NCI-H1694 treated with DMSO at 0.1 percent for 48 hours (cell line): ENCODE measurements at regions not wholly inside any gene's neighbourhood (a gene's known extent, or its start where the extent isn't known, plus 50 kb on each side); places are given as distances from the start of the nearest gene placed in this dataset.
"Not testable (repeated sequence)": the region's sequence is repeated elsewhere in the genome, so short reads cannot be mapped to it uniquely, and the experiment has no call there.

Source experiments
- DNase-seq: peaks from one replicate; lab custom pipeline; 2025; lab: John Stamatoyannopoulos, UW

GRCh38 chr16:76984196-76984595 is 206.8 kb upstream of the MON1B start:
- no peak for DNase-seq

GRCh38 chr16:76985392-76986045 is 205.5 kb upstream of the MON1B start:
- DNase-seq = no peak

DNA sequence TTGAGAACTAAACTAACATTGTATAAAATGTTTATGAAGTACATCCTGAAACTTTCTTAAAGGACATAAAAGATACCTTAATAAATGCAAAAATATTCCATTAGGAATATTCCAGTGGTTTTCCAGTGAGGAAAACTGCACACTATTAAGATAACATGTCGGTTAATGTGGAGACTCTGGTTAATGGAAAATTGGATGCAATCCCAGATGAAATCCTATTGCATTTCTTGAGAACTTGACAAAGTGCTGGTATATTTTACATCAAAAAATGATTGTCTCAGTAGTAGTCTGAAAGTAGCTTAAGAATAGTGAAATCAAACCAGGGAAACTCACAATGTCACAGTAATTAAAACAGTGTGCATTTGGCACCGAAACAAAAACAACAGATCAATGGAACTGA is 202.5 kb upstream of the MON1B start:
- DNase-seq = no peak

DNA sequence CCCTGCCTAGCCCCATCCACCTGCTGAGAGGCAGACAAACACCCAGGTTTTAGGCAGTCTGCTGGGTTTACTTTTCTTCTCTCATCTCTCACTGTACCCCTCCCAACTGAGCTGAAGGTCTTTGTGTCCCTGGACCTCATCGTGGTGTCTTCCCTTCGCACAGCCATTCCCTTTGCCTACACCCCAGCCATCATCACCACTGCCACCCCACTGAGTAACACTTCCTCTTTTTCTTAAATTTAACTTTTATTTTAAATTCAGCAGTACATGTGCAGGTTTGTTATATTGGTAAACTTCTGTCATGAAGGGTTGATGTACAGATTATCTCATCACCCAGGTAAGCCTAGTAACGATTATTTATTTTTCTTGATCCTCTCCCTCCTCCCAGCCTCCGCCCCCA is 188.3 kb upstream of the MON1B start:
- no peak for DNase-seq

- DNase-seq = no peak
Observed at GRCh38 chr16:77009453-77009852, 181.5 kb upstream of the MON1B start.

DNA sequence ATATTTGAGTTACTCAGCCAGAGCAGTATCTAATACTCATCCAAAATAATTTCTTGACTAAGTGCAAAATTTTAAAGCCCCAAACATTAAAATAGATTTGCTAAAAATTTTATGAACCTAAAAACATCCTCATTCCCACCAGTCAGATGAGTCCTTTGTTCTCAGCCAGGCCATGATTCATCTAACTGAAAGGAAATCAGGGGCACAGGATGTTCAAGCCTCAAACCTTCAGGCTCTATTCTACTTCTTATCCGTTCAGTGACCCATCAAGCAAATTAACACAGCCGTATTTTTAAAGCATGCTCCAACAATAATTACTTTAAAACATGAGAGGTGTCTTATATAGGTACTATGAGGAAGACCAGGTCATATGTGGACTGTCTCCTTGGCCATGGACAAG is 176.5 kb upstream of the MON1B start:
- DNase-seq = no peak

- DNase-seq = no peak
Observed at GRCh38 chr16:77030600-77030999, 160.4 kb upstream of the MON1B start.

DNA sequence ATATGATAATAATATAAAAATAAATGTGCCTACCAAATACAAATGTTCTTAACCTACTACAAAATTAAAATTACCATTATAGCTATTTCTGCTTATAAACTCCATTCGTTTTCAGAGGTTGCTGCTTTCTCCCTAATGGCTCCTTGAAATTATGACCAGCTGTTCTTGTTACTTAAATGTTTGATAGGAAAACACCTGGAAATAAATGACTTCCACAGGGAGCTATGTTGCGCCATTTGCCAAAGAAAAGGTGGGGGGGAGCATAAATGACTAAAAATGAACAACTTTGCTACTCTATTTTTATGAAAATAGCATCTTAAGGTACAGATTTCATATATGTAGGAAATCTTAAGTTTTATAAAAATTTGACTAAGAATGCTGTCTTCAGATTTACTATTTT is 157.5 kb upstream of the MON1B start:
- no peak for DNase-seq

GRCh38 chr16:77035361-77035760 is 155.6 kb upstream of the MON1B start:
- DNase-seq = no peak

- DNase-seq = no peak
Observed at GRCh38 chr16:77037696-77038347, 153.2 kb upstream of the MON1B start.

- no peak for DNase-seq
Observed at GRCh38 chr16:77041468-77041867, 149.5 kb upstream of the MON1B start.

- DNase-seq = peak; percentile 50
Observed at GRCh38 chr16:77043076-77043475, 147.9 kb upstream of the MON1B start.

DNA sequence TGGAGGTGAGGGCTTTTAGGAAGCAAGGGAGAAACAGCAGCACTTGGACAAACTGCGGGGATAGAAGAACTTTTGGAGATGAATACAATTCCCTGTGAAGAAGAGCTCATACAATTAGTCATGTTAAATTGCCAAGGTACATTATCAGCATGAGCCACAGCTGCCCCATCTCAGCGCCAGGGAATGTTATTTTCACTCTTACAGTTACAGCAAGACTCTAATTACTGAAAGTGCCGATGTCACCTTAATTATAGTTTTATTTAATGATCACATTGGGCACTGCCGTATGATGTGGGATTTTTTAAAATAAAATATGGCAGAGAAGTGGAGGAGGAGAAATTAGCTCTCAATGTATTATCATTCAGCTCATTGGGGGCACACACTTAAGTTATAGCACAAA is 144.8 kb upstream of the MON1B start:
- DNase-seq = no peak

DNA sequence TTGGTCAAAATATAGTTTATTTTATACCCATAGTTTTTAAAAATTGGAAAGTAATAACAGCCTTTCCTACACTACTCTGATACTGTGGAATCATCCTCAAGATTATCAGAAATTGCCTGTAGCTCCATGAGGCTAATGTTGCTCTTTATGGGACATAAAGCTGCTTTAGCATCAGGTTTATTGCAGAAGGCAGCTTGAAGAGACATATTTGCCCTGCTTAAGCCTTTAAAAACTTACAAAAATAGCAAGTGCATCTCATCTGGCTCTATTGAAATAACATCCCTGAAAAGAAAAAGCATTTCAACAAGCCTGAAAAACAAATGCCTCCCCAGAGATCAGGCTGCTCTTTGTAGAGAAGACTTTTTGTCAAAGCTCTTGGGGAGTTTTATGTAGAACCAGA is 142.9 kb upstream of the MON1B start:
- DNase-seq = no peak

DNA sequence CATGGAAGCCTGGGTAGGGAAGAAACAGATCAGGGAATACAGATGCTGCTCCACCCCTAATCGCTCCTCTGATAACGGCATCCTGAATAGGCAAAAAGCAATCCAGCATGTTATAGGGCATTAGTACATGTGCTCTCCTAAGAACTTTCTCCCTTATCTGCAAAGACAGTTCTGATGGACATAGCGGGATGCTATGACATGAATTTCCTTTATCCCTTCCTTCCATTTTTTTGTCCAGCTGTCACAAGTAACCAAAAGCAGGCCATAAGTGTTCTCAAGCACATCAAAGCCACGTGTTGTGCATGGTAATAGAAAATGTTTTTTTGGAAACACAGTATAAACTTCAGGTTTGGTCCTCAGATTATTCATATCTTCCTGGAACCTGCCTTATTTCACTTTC is 141.4 kb upstream of the MON1B start:
- no peak for DNase-seq

DNA sequence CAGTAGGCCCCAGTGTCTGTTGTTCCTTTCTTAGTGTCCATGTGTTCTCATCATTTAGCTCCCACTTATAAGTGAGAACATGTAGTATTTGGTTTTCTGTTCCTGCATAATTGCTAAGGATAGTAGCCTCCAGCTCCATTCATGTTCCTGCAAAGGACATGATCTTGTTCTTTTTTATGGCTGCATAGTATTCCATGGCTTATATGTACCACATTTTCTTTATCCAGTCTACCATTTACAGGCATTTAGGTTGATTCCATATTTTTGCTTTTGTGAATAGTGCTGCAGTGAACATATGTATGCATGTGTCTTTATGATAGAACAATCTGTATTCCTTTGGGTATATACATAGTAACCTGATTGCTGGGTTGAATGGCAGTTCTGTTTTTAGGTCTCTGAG is 134.4 kb upstream of the MON1B start:
- DNase-seq = not testable (repeated sequence)

DNA sequence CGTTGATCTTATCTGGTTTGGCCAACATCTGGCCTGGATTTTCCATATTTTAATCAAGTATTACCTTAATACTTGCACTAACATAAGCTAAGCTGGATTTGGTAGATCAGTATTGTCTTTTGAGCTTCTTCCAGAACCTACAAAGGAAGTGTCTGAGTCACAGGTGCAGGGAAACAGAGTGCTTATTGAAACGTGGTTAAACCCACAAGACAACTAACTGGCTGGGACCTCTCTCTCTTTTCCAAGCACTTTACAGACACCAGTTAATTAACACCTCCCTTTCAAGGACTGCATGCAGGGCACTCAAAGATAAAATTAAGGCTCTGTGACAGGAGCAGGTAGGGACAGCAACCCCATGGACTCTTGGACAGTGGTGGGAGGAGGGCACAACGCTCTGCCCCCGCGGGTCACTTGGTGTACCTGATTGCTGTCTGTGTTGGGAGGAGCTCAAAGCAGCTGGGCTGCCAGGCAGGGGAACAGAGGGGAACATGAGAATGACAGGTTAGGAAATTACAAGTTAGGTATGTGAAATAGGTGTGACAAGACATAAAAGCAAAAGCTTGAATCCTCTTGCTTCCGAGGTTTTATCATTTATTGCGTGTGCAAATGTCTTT is 133.7 kb upstream of the MON1B start:
- DNase-seq = no peak

- no peak for DNase-seq
Observed at GRCh38 chr16:77059446-77059845, 131.5 kb upstream of the MON1B start.

DNA sequence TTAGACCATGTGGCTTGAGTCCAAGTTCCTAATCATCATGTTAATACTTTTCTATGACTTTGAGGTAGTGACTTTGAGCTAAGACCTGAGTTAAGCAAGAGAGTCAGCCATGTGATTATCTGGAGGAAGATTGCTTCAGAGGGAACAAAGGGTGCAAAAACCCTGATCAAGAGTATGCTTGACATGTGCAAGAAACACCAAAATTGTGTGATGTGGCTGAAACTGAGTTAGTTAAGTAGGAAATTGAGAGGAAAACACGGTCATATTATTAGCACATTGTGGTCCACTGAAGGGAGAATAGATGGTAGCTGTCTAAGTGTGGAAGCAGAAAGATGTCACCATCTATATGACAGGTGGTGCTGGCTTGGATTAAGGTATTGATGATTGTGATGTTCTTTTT is 130.4 kb upstream of the MON1B start:
- no peak for DNase-seq

DNA sequence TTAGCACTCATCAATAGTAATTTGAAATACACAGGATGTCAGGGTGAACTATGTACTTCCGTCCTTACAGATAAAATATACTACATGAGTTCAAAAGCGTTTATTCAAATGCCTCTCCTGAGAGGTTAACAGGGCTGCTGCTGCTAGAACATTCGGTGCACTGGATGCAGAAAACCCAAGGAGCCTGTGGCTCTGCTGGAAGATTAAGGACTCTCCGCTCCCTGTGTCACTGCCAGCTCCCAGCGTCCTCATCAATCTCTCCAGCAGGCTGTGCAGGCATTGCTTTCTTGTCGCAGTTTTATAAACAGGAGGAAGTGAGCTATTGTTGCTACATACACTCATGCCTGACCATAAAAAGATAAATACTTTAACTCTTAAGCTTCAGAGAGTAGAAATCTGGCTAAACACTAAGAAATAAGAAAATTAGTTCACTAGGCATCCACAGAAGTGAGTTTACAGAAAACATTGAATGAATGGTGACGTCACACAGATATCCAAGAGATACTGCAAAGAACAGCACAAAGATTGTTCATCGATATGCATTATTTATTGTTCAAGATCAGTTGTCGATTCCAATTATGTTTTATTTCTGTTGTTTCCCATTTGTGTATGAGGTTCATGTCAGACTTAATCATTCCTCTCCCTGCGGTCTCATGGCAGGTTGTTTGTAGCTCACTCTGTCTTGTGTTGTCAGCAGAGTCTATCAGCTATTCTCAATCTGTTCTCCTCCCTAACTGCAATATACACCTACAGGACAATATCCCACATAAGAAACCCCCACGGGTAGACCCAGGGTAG is 127.9 kb upstream of the MON1B start:
- DNase-seq = no peak

DNA sequence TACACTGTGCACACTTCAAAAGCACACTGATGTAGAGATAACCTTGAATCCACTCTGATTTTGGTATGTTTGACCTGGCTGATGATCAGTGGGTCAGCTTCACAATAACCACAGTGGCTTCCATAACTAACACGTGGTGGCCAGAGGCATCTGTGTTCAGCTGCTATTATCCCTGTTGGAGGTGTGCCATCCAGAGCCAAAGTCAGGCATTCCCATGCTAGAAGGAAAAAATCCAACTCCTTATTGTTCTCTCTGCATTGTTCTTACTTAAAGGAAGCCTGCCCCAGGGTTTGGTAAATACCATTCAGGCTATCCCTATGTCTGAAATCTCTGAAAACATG is 127.3 kb upstream of the MON1B start:
- no peak for DNase-seq

- DNase-seq = no peak
Observed at GRCh38 chr16:77064037-77064436, 127.0 kb upstream of the MON1B start.

GRCh38 chr16:77066896-77067496 is 124.0 kb upstream of the MON1B start:
- no peak for DNase-seq
